Heart right ventricle (tissue), 16 donors: ENCODE measurements at regions not wholly inside any gene's neighbourhood (a gene's known extent, or its start where the extent isn't known, plus 50 kb on each side); places are given as distances from the start of the nearest gene placed in this dataset.

Experiments
- ATAC-seq, 8 donors: fragments of 200-7000 bp; cut with Tn5 transposase; one replicate each; pipeline ENCODE4 v1.9.1; 2020; ENCODE audit warnings: mild to moderate bottlenecking in 8 of 8, moderate library complexity in 8 of 8, moderate number of reproducible peaks in 1 of 8
- DNase-seq, 2 donors: peaks; one replicate each; pipeline ENCODE4 v3.0.0-alpha.2; 2020
- H3K27ac ChIP-seq, 10 donors: fragments of 200-600 bp; sonication (generic) in 2 of 10; one replicate each; pipeline versions ENCODE4 v1.5.0 to v1.8.0; 2020 to 2022; ENCODE audit warnings: mild to moderate bottlenecking in 3 of 10
- H3K27me3 ChIP-seq, 7 donors: fragments of 200-600 bp; one replicate each; pipeline ENCODE4 v1.8.0; 2021 to 2022; ENCODE audit warnings: mild to moderate bottlenecking in 2 of 7
- H3K36me3 ChIP-seq, 9 donors: fragments of 200-600 bp; sonication (generic) in 1 of 9; one replicate each; pipeline versions ENCODE4 v1.5.0 to v1.8.0; 2020 to 2022; ENCODE audit warnings: mild to moderate bottlenecking in 2 of 9
- H3K4me1 ChIP-seq, 9 donors: fragments of 200-600 bp; sonication (generic) in 1 of 9; one replicate each; pipeline versions ENCODE4 v1.5.0 to v1.8.0; 2020 to 2022; ENCODE audit warnings: mild to moderate bottlenecking in 4 of 9
- H3K4me3 ChIP-seq, 10 donors: fragments of 200-600 bp; sonication (generic) in 2 of 10; one replicate each; pipeline versions ENCODE4 v1.5.0 to v1.8.0; 2020 to 2022; ENCODE audit warnings: mild to moderate bottlenecking in 7 of 10, moderate library complexity in 2 of 10
- H3K9me3 ChIP-seq, 11 donors: fragments of 200-600 bp in 10 of 11; sonication (generic) in 2 of 11; one replicate each; pipeline versions ENCODE4 v1.5.0 to v1.8.0; 2013 to 2022; ENCODE audit warnings: mild to moderate bottlenecking in 2 of 11, control low read depth in 1 of 11, moderate library complexity in 1 of 11
- CTCF ChIP-seq, 9 donors: fragments of 200-600 bp; sonication (generic) in 2 of 9; IDR thresholded peaks; one replicate each; pipeline versions ENCODE4 v1.5.0 to v1.8.0; 2021 to 2022; ENCODE audit warnings: antibody characterized with exemption in 9 of 9, mild to moderate bottlenecking in 5 of 9, moderate library complexity in 1 of 9
- WGBS, 2 donors: extraction: QIAGEN DNeasy Blood & Tissue Kit; methylation state at CpG; one replicate each; pipeline ENCODE4 v1.1.7; 2013; ENCODE audit warnings: inconsistent platforms in 1 of 2; 5-methylcytosine and 5-hydroxymethylcytosine counted together
- intact Hi-C, 10 donors: fragments of 100-400 bp; cut with DNase I; formaldehyde crosslinking; loops; one replicate each; pipeline versions ENCODE4 v1.11.1 to v1.14.2; 2022
- donor health status: Arrhythmogenic right ventricular cardiomyopathy.
- donor health status: ischemic (EF 13 %, LVEDD 7.1; RV severe dilation, severe dysfunction).
- donor health status: healthy with polysubstance abuse.
- donor health status: DM: no; HTN: yes; CAD: no.
- donor health status: DM: no; HTN: no; CAD: no.
- donor health status: ischemic (EF 25% LVEDD 6.9; RV normal size, moderate dysfunction).
- donor health status: ischemic (EF 25% LVEDD 5.7; RV mildly dilated, moderate dysfunction).
- donor health status: healthy.
- donor health status: DM: yes; HTN: yes; CAD: no.
- donor health status: Ischemic cardiomyopathy.
- donor health status: ischemic (EF 35%, LVEDD 5.7; RV mildly dilated, moderate dysfunction).
- donor health status: nonischemic (EF 11% LVEDD 7.7; RV severe dilation, severe dysfunction).
- donor health status: DM: yes; HTN: yes; CAD: no.
- donor health status: PGD.
- donor health status: ischemic (EF 29% LVEDD 5.4; RV normal size, mild dysfunction).
- donor health status: nonischemic (EF 23%, LVEDD 6.1; RV moderate dilation, normal function).

GRCh38 chr11:27761356-27761755 is 61.1 kb upstream of the BDNF start:
- intact Hi-C loops, result no loop called here
- Histone ChIP-seq H3K27me3 (no peaks in the 10 kb centered on the region), H3K4me3 (no peak overlapping the region), H3K4me1 (no peaks in the 10 kb centered on the region), H3K36me3 (no peaks in the 10 kb centered on the region), H3K27ac (no peak overlapping the region), H3K9me3 (no peaks in the 10 kb centered on the region)
- 82 to 86% methylated on average over 6 of the region's 6 CpGs for WGBS, 2 donors
- TF ChIP-seq CTCF (IDR thresholded peaks at IDR 0.05), result no peak
- ATAC-seq (no peak), DNase-seq (no peak)

DNA sequence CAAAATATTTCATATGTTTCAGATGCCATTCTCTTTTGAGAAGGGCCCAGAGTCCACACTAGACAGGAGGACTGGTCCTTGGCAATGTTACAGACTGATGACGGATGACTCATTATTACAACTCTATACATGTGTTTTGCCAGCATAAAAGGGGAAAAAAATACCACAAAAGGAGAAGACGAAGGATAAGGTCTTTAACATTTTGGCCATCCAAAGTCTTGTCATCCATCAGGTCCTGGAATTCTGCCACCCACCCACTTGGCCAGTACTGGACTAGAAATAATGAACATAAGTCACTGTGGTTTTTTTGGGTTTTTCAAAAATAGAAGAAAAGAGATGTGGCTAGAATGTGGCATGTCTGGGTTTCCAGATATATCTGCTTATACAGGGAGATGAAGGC is 57.7 kb upstream of the BDNF start:
- TF ChIP-seq CTCF (IDR thresholded peaks at IDR 0.05), result no peak
- no peak for ATAC-seq
- Histone ChIP-seq H3K27ac (no peak overlapping the region), H3K9me3 (no peaks in the 10 kb centered on the region), H3K4me3 (no peak overlapping the region), H3K27me3 (no peaks in the 10 kb centered on the region), H3K36me3 (no peaks in the 10 kb centered on the region), H3K4me1 (no peaks in the 10 kb centered on the region)
- DNase-seq, result no peak
- WGBS, 2 donors, result 59 to 66% methylated on average over 2 of the region's 2 CpGs
- intact Hi-C loops, result no loop called here

DNA sequence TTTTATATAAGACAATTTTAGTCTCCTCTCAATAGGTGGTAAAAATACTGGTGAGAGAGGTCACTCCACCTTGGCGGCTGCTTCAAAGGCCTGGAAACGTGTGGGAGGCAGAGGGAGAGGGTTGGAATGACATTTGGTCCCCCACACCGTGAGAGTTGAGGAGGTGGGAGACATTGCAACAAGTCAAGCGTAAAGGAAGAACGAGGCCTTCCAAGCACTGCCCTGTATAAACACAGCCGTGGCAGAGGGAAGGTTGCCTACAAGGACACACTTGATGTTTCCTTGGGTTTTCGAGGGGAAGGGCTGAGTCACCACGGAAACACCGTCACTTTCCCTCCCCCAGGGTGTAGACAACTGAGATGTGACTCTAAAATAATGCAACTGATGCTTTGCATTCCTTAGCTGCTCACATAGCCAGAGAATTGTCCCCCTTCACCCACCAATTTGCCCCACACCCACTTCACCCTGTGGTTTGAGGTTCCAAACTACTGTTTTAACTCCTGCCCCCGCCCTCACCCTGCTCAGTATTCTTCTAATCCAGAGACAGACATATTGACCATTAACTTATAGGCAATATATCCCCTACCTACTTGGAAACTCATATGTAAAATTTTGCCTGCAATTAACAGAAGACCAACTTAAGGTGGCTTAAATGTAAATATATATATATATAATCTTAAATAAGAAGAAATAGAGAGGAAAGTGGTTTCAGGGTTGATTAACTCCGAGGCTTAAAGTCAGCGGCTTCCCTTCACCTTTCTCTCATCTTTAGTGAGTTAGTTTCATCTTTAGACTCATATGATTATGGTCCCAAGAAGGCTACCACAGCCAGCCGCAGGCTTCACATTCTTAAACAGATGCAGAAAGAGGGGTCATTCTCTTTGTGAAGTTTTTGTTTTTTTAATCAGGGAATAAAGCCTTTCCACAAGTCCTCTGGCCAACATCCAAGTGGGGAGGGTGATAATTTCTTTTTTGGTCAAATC is 54.1 kb upstream of the BDNF start:
- no peak for TF ChIP-seq CTCF (IDR thresholded peaks at IDR 0.05)
- intact Hi-C loops, result no loop called here
- Histone ChIP-seq H3K4me1 (no peaks in the 10 kb centered on the region), H3K4me3 (no peak overlapping the region), H3K9me3 (no peaks in the 10 kb centered on the region), H3K27me3 (peaks cover 0 to 8% (median 0%) of the 10 kb centered on the region in 7 donors), H3K36me3 (no peaks in the 10 kb centered on the region), H3K27ac (no peak overlapping the region)
- 65 to 77% methylated on average over 13 of the region's 13 CpGs for whole genome bisulfite sequencing, 2 donors
- DNase-seq, result no peak
- ATAC-seq, result no peak
